Astrocyte (in vitro differentiated cells and primary cell): ENCODE measurements at regions not wholly inside any gene's neighbourhood (a gene's known extent, or its start where the extent isn't known, plus 50 kb on each side); places are given as distances from the start of the nearest gene placed in this dataset.

Experiments used
- DNase-seq: peaks from one replicate; pipeline ENCODE4 v3.0.0-alpha.2; 2010; ENCODE audit warnings: low read depth
- FAIRE-seq: peaks from 2 replicates; lab custom pipeline; 2011; peaks lifted over from hg19 to GRCh38; lab: Jason Lieb, UNC
- H2AFZ ChIP-seq: 2 replicates; pipeline ENCODE4 v1.6.0; 2012; ENCODE audit warnings: low read depth, low read length, inconsistent platforms
- H3K27ac ChIP-seq: 2 replicates; pipeline ENCODE4 v1.5.1; 2011; ENCODE audit warnings: low read depth, low read length, inconsistent platforms
- H3K27me3 ChIP-seq: 2 replicates; pipeline ENCODE4 v1.6.0; 2011; ENCODE audit warnings: low read length, inconsistent platforms; ENCODE audit not compliant: insufficient read depth
- H3K36me3 ChIP-seq: 2 replicates; pipeline ENCODE4 v1.5.1; 2011; ENCODE audit warnings: low read length, inconsistent platforms; ENCODE audit not compliant: insufficient read depth
- H3K4me1 ChIP-seq: 2 replicates; pipeline ENCODE4 v1.5.1; 2011; ENCODE audit warnings: low read length, inconsistent platforms; ENCODE audit not compliant: insufficient read depth
- H3K4me2 ChIP-seq: 2 replicates; pipeline ENCODE4 v1.6.0; 2012; ENCODE audit warnings: low read length, inconsistent platforms
- H3K4me3 ChIP-seq: 2 replicates; pipeline ENCODE4 v1.5.1; 2011; ENCODE audit warnings: low read depth, mild to moderate bottlenecking, low read length, inconsistent platforms; ENCODE audit not compliant: insufficient read depth
- H3K79me2 ChIP-seq: 2 replicates; pipeline ENCODE4 v1.6.0; 2012; ENCODE audit warnings: mild to moderate bottlenecking, low read length, inconsistent platforms; ENCODE audit not compliant: insufficient read depth
- H3K9ac ChIP-seq: 2 replicates; pipeline ENCODE4 v1.6.0; 2012; ENCODE audit warnings: mild to moderate bottlenecking, low read length, inconsistent platforms
- H3K9me3 ChIP-seq: 2 replicates; pipeline ENCODE4 v1.5.1; 2012; ENCODE audit warnings: low read depth, mild to moderate bottlenecking, low read length, inconsistent platforms; ENCODE audit not compliant: insufficient read depth
- H4K20me1 ChIP-seq: 2 replicates; pipeline ENCODE4 v1.6.0; 2012; ENCODE audit warnings: low read length, inconsistent platforms; ENCODE audit not compliant: insufficient read depth
- H3K27ac Mint-ChIP-seq: one replicate; pipeline ENCODE4 v1.8.0; 2021; ENCODE audit warnings: mild to moderate bottlenecking, mixed read lengths; ENCODE audit not compliant: unreplicated experiment
- H3K27me3 Mint-ChIP-seq: one replicate; pipeline ENCODE4 v1.8.0; 2021; ENCODE audit warnings: low read depth, mixed read lengths; ENCODE audit not compliant: unreplicated experiment
- H3K36me3 Mint-ChIP-seq: one replicate; pipeline ENCODE4 v1.8.0; 2021; ENCODE audit warnings: low read depth, mixed read lengths; ENCODE audit not compliant: unreplicated experiment
- H3K4me1 Mint-ChIP-seq: one replicate; pipeline ENCODE4 v1.8.0; 2021; ENCODE audit warnings: low read depth, mixed read lengths; ENCODE audit not compliant: unreplicated experiment
- H3K4me3 Mint-ChIP-seq: one replicate; pipeline ENCODE4 v1.8.0; 2021; ENCODE audit warnings: mild to moderate bottlenecking, moderate library complexity, mixed read lengths; ENCODE audit not compliant: unreplicated experiment
- H3K9me3 Mint-ChIP-seq: one replicate; pipeline ENCODE4 v1.8.0; 2021; ENCODE audit warnings: mild to moderate bottlenecking, mixed read lengths; ENCODE audit not compliant: unreplicated experiment
- CTCF ChIP-seq: IDR thresholded peaks from 2 replicates; pipeline ENCODE4 v1.5.1; 2011; ENCODE audit warnings: low read depth, mild to moderate bottlenecking, inconsistent platforms, low read length, moderate library complexity; ENCODE audit not compliant: insufficient read depth
- EZH2 ChIP-seq: IDR thresholded peaks from 2 replicates; pipeline ENCODE4 v1.6.1; 2012; ENCODE audit warnings: mild to moderate bottlenecking, low read length, inconsistent platforms; ENCODE audit not compliant: insufficient read depth

DNA sequence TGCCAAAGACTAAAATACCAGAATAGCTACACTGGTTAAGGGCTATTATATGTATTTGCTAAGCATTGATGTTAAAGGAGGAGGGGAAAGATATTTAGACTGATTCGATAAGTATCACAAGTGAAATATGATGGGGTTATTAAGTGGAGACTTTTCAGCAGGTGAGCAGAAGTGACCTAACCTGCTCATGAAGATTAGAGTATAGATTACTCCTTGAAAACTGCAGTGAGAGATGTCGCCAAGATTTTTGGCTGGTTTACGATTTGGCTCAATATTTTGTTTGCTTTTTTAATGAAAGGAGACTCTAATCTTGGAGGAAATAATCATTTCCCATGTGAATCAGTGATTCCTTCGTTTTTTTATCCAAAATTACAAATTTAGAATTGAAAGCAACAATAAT, 1279.5 kb upstream of the TENM4 start:
- H3K27me3 ChIP-seq, result no peaks in the 10 kb centered on the region
- H3K79me2 ChIP-seq, result no peaks in the 10 kb centered on the region
- Mint-ChIP-seq H3K4me1 (peaks cover 28% of the 10 kb centered on the region), H3K4me3 (no peak overlapping the region), H3K36me3 (no peaks in the 10 kb centered on the region), H3K9me3 (peaks cover 2% of the 10 kb centered on the region), H3K27me3 (no peaks in the 10 kb centered on the region), H3K27ac (no peak overlapping the region)
- H3K9ac ChIP-seq, result no peak overlapping the region
- DNase-seq, result no peak
- no peak for TF ChIP-seq EZH2
- no peaks in the 10 kb centered on the region for H3K9me3 ChIP-seq
- H3K4me3 ChIP-seq, result no peak overlapping the region
- H3K4me1 ChIP-seq, result peaks cover 4% of the 10 kb centered on the region
- H3K27ac ChIP-seq, result no peak overlapping the region
- H4K20me1 ChIP-seq, result no peaks in the 10 kb centered on the region
- H2AFZ ChIP-seq, result no peak overlapping the region
- no peaks in the 10 kb centered on the region for H3K36me3 ChIP-seq
- no peak overlapping the region for H3K4me2 ChIP-seq
- no peak for FAIRE-seq

- no peak overlapping the region for H3K27ac Mint-ChIP-seq
Measured at GRCh38 chr11:80719292-80719646, 1278.4 kb upstream of the TENM4 start.

DNA sequence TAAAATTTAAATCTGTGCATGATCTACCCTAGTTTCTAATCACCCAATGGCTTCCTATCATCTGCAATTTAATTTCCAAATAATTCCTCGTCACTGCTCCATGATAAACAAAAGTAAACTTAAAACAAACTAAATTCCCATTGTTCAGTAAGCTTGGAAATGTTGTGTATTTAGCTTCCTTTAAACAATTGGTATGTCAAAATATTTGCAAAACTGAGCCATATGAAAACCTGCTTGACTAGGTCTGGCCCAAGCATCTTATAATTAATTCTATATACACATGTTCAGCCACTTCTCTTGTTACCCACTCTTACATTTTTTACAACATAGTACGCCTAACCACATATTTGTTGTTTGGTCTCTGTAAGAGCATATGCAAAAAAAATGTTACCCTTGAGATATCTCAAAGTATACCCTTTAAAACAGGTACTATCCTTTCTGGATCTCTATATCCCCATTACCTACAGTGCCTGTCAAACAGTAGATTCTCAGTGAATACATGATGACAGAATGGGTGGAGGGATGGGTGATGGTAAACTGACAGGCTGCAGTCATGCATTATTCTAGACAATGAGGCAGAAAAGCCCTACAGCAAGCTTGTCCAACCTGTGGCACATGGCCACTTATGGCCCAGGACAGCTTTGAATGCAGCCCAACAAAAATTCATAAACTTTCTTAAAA, 1277.9 kb upstream of the TENM4 start:
- FAIRE-seq (no peak), DNase-seq (no peak)
- H3K27ac Mint-ChIP-seq, result no peak overlapping the region
- Histone ChIP-seq H3K9me3 (no peaks in the 10 kb centered on the region), H3K4me1 (peaks cover 4% of the 10 kb centered on the region), H3K27me3 (no peaks in the 10 kb centered on the region), H3K27ac (no peak overlapping the region), H3K9ac (no peak overlapping the region), H3K36me3 (no peaks in the 10 kb centered on the region), H3K79me2 (no peaks in the 10 kb centered on the region), H3K4me2 (no peak overlapping the region), H2AFZ (no peak overlapping the region), H3K4me3 (no peak overlapping the region), H4K20me1 (no peaks in the 10 kb centered on the region)
- H3K9me3 Mint-ChIP-seq, result peaks cover 2% of the 10 kb centered on the region
- no peaks in the 10 kb centered on the region for H3K27me3 Mint-ChIP-seq
- H3K4me1 Mint-ChIP-seq, result peaks cover 26% of the 10 kb centered on the region
- no peaks in the 10 kb centered on the region for H3K36me3 Mint-ChIP-seq
- H3K4me3 Mint-ChIP-seq, result no peak overlapping the region
- TF ChIP-seq EZH2 (no peak), CTCF (no peak)

More at GRCh38 chr11:80719292-80719646, 1278.4 kb upstream of the TENM4 start:
- Mint-ChIP-seq H3K27me3 (no peaks in the 10 kb centered on the region), H3K36me3 (no peaks in the 10 kb centered on the region), H3K4me1 (peaks cover 28% of the 10 kb centered on the region), H3K4me3 (no peak overlapping the region), H3K9me3 (peaks cover 2% of the 10 kb centered on the region)
- no peak overlapping the region for H3K27ac ChIP-seq
- H4K20me1 ChIP-seq, result no peaks in the 10 kb centered on the region
- no peaks in the 10 kb centered on the region for H3K27me3 ChIP-seq
- no peaks in the 10 kb centered on the region for H3K9me3 ChIP-seq
- FAIRE-seq (no peak), DNase-seq (no peak)
- no peak overlapping the region for H3K4me2 ChIP-seq
- TF ChIP-seq CTCF (no peak), EZH2 (no peak)
- H2AFZ ChIP-seq, result no peak overlapping the region
- H3K79me2 ChIP-seq, result no peaks in the 10 kb centered on the region
- peaks cover 4% of the 10 kb centered on the region for H3K4me1 ChIP-seq
- no peak overlapping the region for H3K4me3 ChIP-seq
- no peaks in the 10 kb centered on the region for H3K36me3 ChIP-seq
- no peak overlapping the region for H3K9ac ChIP-seq
